Osteocyte (in vitro differentiated cells): ENCODE measurements at regions not wholly inside any gene's neighbourhood (a gene's known extent, or its start where the extent isn't known, plus 50 kb on each side); places are given as distances from the start of the nearest gene placed in this dataset.

ENCODE experiments used
- DNase-seq: peaks from one replicate; pipeline ENCODE4 v3.0.0; 2021; ENCODE audit warnings: mixed read lengths; ENCODE audit not compliant: unreplicated experiment; ENCODE audit errors: extremely low spot score
- H3K27ac Mint-ChIP-seq: one replicate; pipeline ENCODE4 v1.8.0; 2021; ENCODE audit warnings: mild to moderate bottlenecking, mixed read lengths; ENCODE audit not compliant: unreplicated experiment
- H3K27me3 Mint-ChIP-seq: one replicate; pipeline ENCODE4 v1.8.0; 2021; ENCODE audit warnings: mixed read lengths; ENCODE audit not compliant: unreplicated experiment
- H3K36me3 Mint-ChIP-seq: one replicate; pipeline ENCODE4 v1.8.0; 2021; ENCODE audit warnings: mixed read lengths; ENCODE audit not compliant: unreplicated experiment
- H3K4me1 Mint-ChIP-seq: one replicate; pipeline ENCODE4 v1.8.0; 2021; ENCODE audit warnings: mixed read lengths; ENCODE audit not compliant: unreplicated experiment
- H3K4me3 Mint-ChIP-seq: one replicate; pipeline ENCODE4 v1.8.0; 2021; ENCODE audit warnings: mild to moderate bottlenecking, moderate library complexity, mixed read lengths; ENCODE audit not compliant: unreplicated experiment
- H3K9me3 Mint-ChIP-seq: one replicate; pipeline ENCODE4 v1.8.0; 2021; ENCODE audit warnings: mixed read lengths; ENCODE audit not compliant: unreplicated experiment
- CTCF ChIP-seq: fragments of 200-600 bp; sonication (generic); IDR thresholded peaks from 2 replicates; pipeline ENCODE4 v1.5.0; 2021; ENCODE audit warnings: antibody characterized with exemption, mild to moderate bottlenecking, moderate library complexity

- Mint-ChIP-seq H3K4me3 (no peak overlapping the region), H3K9me3 (peaks cover 9% of the 10 kb centered on the region), H3K27me3 (peaks cover 4% of the 10 kb centered on the region), H3K4me1 (no peaks in the 10 kb centered on the region), H3K36me3 (peaks cover 5% of the 10 kb centered on the region), H3K27ac (no peak overlapping the region)
- TF ChIP-seq CTCF = no peak
- DNase-seq = no peak
Measured at GRCh38 chr6:77063494-77063893, 399.8 kb downstream of the HTR1B start.

GRCh38 chr6:77055711-77056110 lies 407.6 kb downstream of the HTR1B start:
- Mint-ChIP-seq H3K27me3 (peaks cover 7% of the 10 kb centered on the region), H3K4me1 (no peaks in the 10 kb centered on the region), H3K9me3 (peaks cover 24% of the 10 kb centered on the region), H3K27ac (no peak overlapping the region), H3K36me3 (peaks cover 7% of the 10 kb centered on the region), H3K4me3 (no peak overlapping the region)
- no peak for DNase-seq
- TF ChIP-seq CTCF = no peak

- peaks cover 9% of the 10 kb centered on the region for H3K36me3 Mint-ChIP-seq
- no peak for DNase-seq
- H3K9me3 Mint-ChIP-seq = peaks cover 7% of the 10 kb centered on the region
- no peak overlapping the region for H3K27ac Mint-ChIP-seq
- H3K27me3 Mint-ChIP-seq = no peaks in the 10 kb centered on the region
- H3K4me1 Mint-ChIP-seq = peaks cover 35% of the 10 kb centered on the region
- H3K4me3 Mint-ChIP-seq = no peak overlapping the region
- no peak for TF ChIP-seq CTCF
Measured at GRCh38 chr6:77040568-77041195, 422.6 kb downstream of the HTR1B start.

GRCh38 chr6:77038807-77039206 lies 424.5 kb downstream of the HTR1B start:
- DNase-seq = no peak
- Mint-ChIP-seq H3K4me3 (no peak overlapping the region), H3K4me1 (peaks cover 43% of the 10 kb centered on the region), H3K36me3 (peaks cover 9% of the 10 kb centered on the region), H3K27me3 (no peaks in the 10 kb centered on the region), H3K27ac (peak overlapping the region; percentile 38), H3K9me3 (peaks cover 7% of the 10 kb centered on the region)
- no peak for TF ChIP-seq CTCF

GRCh38 chr6:77037439-77037838 lies 425.9 kb downstream of the HTR1B start:
- no peak overlapping the region for H3K4me3 Mint-ChIP-seq
- no peak for TF ChIP-seq CTCF
- no peak overlapping the region for H3K27ac Mint-ChIP-seq
- H3K36me3 Mint-ChIP-seq = peaks cover 9% of the 10 kb centered on the region
- peaks cover 51% of the 10 kb centered on the region for H3K4me1 Mint-ChIP-seq
- no peak for DNase-seq
- H3K27me3 Mint-ChIP-seq = no peaks in the 10 kb centered on the region
- peaks cover 7% of the 10 kb centered on the region for H3K9me3 Mint-ChIP-seq
